ENCODE measurements at regions not wholly inside any gene's neighbourhood (a gene's known extent, or its start where the extent isn't known, plus 50 kb on each side); places are given as distances from the start of the nearest gene placed in this dataset.

DNA sequence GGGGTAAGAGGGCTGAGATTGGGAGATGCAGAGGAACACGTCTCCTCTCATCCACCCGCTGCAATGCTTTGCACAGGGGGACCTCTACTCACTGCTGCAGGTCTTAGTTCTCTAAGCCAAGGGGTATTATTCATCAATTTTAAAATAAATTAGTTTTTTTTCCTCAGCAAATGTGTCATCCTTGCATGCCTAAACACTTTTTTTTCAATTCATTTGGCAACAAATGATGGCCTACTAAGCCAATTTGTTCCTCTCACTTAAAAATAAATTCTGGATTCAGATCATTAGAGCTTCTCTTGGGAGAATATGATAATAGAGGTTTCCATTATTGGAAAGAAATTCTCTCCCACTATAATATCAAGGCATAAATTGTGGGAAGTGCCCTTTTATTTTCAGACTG lies 338.3 kb downstream of the IRX1 start:
- no peak for TF ChIP-seq POLR2AphosphoS5 (IDR thresholded peaks at IDR 0.05; ENCODE audit: low read depth)
- no peak for TF ChIP-seq EZH2phosphoT487 (IDR thresholded peaks at IDR 0.05; ENCODE audit: unreplicated experiment)
- TF ChIP-seq, protein P1, sequence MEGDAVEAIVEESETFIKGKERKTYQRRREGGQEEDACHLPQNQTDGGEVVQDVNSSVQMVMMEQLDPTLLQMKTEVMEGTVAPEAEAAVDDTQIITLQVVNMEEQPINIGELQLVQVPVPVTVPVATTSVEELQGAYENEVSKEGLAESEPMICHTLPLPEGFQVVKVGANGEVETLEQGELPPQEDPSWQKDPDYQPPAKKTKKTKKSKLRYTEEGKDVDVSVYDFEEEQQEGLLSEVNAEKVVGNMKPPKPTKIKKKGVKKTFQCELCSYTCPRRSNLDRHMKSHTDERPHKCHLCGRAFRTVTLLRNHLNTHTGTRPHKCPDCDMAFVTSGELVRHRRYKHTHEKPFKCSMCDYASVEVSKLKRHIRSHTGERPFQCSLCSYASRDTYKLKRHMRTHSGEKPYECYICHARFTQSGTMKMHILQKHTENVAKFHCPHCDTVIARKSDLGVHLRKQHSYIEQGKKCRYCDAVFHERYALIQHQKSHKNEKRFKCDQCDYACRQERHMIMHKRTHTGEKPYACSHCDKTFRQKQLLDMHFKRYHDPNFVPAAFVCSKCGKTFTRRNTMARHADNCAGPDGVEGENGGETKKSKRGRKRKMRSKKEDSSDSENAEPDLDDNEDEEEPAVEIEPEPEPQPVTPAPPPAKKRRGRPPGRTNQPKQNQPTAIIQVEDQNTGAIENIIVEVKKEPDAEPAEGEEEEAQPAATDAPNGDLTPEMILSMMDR (conservative IDR thresholded peaks at IDR 0.05; ENCODE audit: low read depth in 2 of 2) = no peak
- TF ChIP-seq, protein P2, sequence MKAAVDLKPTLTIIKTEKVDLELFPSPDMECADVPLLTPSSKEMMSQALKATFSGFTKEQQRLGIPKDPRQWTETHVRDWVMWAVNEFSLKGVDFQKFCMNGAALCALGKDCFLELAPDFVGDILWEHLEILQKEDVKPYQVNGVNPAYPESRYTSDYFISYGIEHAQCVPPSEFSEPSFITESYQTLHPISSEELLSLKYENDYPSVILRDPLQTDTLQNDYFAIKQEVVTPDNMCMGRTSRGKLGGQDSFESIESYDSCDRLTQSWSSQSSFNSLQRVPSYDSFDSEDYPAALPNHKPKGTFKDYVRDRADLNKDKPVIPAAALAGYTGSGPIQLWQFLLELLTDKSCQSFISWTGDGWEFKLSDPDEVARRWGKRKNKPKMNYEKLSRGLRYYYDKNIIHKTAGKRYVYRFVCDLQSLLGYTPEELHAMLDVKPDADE (IDR thresholded peaks at IDR 0.05) = no peak
- TF ChIP-seq EZH2 (IDR thresholded peaks at IDR 0.05; ENCODE audit: low read depth, unreplicated experiment) = no peak
- TF ChIP-seq CREB1 (CRISPR knock-in tag; IDR thresholded peaks at IDR 0.05; ENCODE audit: low read depth) = no peak
- no peak for TF ChIP-seq ZNF331 (CRISPR knock-in tag; IDR thresholded peaks at IDR 0.05; ENCODE audit: low read depth)
- TF ChIP-seq JUNB (IDR thresholded peaks at IDR 0.05; ENCODE audit: unreplicated experiment) = no peak
- TF ChIP-seq, protein P3, sequence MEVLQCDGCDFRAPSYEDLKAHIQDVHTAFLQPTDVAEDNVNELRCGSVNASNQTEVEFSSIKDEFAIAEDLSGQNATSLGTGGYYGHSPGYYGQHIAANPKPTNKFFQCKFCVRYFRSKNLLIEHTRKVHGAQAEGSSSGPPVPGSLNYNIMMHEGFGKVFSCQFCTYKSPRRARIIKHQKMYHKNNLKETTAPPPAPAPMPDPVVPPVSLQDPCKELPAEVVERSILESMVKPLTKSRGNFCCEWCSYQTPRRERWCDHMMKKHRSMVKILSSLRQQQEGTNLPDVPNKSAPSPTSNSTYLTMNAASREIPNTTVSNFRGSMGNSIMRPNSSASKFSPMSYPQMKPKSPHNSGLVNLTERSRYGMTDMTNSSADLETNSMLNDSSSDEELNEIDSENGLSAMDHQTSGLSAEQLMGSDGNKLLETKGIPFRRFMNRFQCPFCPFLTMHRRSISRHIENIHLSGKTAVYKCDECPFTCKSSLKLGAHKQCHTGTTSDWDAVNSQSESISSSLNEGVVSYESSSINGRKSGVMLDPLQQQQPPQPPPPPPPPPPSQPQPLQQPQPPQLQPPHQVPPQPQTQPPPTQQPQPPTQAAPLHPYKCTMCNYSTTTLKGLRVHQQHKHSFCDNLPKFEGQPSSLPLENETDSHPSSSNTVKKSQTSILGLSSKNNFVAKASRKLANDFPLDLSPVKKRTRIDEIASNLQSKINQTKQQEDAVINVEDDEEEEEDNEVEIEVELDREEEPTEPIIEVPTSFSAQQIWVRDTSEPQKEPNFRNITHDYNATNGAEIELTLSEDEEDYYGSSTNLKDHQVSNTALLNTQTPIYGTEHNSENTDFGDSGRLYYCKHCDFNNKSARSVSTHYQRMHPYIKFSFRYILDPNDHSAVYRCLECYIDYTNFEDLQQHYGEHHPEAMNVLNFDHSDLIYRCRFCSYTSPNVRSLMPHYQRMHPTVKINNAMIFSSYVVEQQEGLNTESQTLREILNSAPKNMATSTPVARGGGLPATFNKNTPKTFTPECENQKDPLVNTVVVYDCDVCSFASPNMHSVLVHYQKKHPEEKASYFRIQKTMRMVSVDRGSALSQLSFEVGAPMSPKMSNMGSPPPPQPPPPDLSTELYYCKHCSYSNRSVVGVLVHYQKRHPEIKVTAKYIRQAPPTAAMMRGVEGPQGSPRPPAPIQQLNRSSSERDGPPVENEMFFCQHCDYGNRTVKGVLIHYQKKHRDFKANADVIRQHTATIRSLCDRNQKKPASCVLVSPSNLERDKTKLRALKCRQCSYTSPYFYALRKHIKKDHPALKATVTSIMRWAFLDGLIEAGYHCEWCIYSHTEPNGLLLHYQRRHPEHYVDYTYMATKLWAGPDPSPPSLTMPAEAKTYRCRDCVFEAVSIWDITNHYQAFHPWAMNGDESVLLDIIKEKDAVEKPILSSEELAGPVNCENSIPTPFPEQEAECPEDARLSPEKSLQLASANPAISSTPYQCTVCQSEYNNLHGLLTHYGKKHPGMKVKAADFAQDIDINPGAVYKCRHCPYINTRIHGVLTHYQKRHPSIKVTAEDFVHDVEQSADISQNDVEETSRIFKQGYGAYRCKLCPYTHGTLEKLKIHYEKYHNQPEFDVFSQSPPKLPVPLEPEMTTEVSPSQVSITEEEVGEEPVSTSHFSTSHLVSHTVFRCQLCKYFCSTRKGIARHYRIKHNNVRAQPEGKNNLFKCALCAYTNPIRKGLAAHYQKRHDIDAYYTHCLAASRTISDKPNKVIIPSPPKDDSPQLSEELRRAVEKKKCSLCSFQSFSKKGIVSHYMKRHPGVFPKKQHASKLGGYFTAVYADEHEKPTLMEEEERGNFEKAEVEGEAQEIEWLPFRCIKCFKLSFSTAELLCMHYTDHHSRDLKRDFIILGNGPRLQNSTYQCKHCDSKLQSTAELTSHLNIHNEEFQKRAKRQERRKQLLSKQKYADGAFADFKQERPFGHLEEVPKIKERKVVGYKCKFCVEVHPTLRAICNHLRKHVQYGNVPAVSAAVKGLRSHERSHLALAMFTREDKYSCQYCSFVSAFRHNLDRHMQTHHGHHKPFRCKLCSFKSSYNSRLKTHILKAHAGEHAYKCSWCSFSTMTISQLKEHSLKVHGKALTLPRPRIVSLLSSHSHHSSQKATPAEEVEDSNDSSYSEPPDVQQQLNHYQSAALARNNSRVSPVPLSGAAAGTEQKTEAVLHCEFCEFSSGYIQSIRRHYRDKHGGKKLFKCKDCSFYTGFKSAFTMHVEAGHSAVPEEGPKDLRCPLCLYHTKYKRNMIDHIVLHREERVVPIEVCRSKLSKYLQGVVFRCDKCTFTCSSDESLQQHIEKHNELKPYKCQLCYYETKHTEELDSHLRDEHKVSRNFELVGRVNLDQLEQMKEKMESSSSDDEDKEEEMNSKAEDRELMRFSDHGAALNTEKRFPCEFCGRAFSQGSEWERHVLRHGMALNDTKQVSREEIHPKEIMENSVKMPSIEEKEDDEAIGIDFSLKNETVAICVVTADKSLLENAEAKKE (CRISPR knock-in tag; IDR thresholded peaks at IDR 0.05) = no peak
- no peak for TF ChIP-seq STAT1 (IDR thresholded peaks at IDR 0.05; ENCODE audit: unreplicated experiment)
- TF ChIP-seq NANOG (IDR thresholded peaks at IDR 0.05; ENCODE audit: borderline replicate concordance) = no peak
- no peak for TF ChIP-seq ZNF114 (CRISPR knock-in tag; IDR thresholded peaks at IDR 0.05)
- no peak for TF ChIP-seq REST (IDR thresholded peaks at IDR 0.05; ENCODE audit: unreplicated experiment)
- Histone ChIP-seq H3K9me2 (ENCODE audit: insufficient read depth) (no peaks in the 10 kb centered on the region), H3K4me1 (ENCODE audit: insufficient read depth) (no peaks in the 10 kb centered on the region), H3K27ac (ENCODE audit: low read depth) (no peak overlapping the region), H4K20me1 (replicated peaks; ENCODE audit: insufficient read depth) (no peaks in the 10 kb centered on the region), H3K27me3 (ENCODE audit: insufficient read depth) (no peaks in the 10 kb centered on the region), H3K4me3 (no peak overlapping the region), H3K4me2 (no peak overlapping the region), H3K36me3 (ENCODE audit: insufficient read depth) (no peaks in the 10 kb centered on the region), H3K79me2 (replicated peaks; ENCODE audit: insufficient read depth) (no peaks in the 10 kb centered on the region), H2AFZ (no peak overlapping the region), H3F3A (replicated peaks; ENCODE audit: low read depth) (no peaks in the 10 kb centered on the region)
- no peak for ATAC-seq
- Mint-ChIP-seq H3K27me3 (ENCODE audit: insufficient read depth, low read depth, poor library complexity) (peaks cover 4% of the 10 kb centered on the region), H3K36me3 (ENCODE audit: low read depth) (no peaks in the 10 kb centered on the region; the same call in 2 of the 3 replicates), H3K4me1 (no peaks in the 10 kb centered on the region), H3K27ac (no peak overlapping the region), H3K9me3 (peaks cover 7% of the 10 kb centered on the region; the same call in 2 of the 3 replicates), H3K4me3 (no peak overlapping the region)
- DNase-seq (ENCODE audit: low spot score) = no peak

Measured in GM23338 (cell line).